ENCODE measurements at regions not wholly inside any gene's neighbourhood (a gene's known extent, or its start where the extent isn't known, plus 50 kb on each side); places are given as distances from the start of the nearest gene placed in this dataset.

DNA sequence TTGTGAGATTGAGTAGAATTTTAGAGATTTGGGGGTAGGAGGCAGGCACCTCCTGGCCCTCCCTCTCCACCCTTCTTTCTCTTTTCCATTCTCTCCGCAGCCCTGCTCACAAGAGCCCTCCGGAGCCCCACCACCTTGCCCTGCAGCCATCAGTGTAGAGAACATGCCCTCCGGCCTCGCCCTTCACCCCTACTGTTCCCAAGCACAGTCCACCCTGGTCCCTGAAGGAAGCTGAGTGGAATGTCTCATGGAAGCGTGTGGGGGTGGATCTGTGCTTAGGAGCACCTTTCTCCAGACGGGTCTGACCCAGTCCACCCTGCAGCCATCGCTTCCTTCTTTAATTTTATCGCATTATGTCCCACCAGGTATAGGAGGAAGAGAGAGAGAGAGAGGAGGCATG, 267.1 kb downstream of the NSG2 start:
- no peak for DNase-seq

- no peak for DNase-seq
Observed at GRCh38 chr5:174313615-174314014, 268.1 kb downstream of the NSG2 start.

DNA sequence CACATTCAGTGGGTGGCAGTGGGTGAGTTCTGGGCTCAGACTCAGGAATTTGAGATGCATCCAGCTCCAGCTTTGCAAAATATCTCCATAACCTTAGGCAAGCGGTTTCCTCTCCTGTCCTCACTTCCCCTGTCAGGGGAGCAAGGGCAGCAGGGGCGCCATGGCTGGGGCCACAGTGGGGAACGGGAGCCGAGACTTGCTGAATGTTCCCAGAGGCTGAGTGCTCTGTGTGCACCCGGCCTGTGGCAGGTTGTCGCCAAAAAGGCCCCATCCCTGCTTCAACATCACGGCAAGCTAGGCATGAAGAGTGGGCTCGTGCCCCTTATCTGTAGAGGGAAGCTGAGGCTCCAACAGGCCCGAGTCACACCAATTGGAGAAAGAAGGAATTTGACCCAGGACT, 268.8 kb downstream of the NSG2 start:
- no peak for DNase-seq

DNA sequence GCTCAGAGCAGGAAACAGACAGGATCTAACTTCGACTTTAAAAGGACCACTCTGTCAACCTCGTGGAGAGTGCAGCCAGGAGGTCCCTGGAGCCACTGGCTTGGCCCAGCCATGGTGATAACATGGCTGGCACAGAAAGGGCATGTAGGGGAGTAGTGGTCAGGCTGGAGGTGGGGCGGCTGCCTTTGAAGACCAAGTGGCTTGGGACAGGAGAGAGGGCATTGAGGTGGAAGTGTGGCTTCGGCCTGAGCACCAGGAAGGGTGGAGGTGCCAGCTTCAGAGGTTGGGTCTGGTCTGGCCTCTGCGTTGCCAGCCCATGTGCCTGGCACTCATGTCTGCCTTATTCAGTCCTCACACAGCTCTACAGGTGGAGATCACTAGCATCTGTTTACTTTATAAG, 270.0 kb downstream of the NSG2 start:
- DNase-seq, result no peak

GRCh38 chr5:174315871-174316270, 270.4 kb downstream of the NSG2 start:
- DNase-seq, result no peak

DNA sequence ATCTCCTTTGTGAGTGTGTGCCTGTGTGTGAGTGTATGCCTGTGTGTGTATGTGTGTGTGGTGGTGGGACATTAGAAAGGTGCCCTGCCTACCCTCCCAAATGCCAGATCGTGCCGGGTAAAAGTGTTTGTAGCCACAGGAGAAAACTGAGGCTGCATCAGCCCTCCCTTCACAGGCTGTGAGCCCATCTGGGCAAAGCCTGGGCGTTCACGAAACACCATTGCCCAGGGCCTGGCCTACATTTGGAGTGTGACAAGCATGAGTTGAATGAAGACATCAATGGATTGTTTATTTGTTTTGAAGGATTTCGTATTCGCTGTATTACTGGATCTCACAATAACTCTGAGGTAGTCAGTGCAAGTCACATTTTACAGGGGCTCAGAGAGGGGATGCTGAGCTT, 270.8 kb downstream of the NSG2 start:
- no peak for DNase-seq

- DNase-seq, result peak; percentile 88
Observed at GRCh38 chr5:174317256-174317894, 271.9 kb downstream of the NSG2 start.

GRCh38 chr5:174318578-174318977, 273.1 kb downstream of the NSG2 start:
- no peak for DNase-seq

DNA sequence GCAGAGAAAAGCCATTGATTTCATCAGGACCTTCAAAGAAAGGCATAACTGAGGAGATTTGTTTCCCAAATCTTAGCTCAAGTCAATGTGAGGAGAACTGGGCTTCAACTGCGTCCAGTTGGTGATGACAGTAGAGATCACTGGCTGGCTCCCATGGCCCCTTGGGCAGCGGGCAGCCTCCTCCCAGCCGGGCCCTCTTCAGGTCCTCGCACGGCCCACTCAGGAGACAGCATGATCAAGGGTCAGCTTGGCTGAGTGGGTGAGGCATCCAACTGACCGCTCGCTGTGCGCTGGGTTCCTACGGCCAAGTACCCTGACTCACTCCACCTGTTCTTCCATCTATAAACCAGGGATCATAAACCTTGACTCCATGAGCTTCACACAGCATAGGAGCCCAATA, 274.0 kb downstream of the NSG2 start:
- DNase-seq, result no peak

DNA sequence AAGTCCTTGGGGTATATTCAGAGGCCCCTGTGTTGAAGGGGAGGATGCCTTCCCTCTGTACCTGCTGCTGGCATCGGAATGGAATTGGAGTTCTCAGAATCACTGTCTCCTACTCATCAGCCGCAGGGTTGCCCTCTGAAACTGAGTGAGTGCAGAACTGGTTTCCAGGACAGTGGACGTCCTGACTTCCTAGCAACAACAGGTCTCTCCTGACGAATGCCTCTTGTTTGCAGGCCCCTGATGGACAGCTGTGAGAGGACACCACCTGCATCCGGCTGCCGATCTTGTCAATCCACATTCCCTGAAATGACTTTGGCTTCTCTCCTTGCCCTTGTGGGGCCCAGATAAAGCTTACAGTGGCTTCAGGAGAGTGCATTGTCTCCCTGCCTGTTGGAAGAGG, 274.5 kb downstream of the NSG2 start:
- no peak for DNase-seq

DNA sequence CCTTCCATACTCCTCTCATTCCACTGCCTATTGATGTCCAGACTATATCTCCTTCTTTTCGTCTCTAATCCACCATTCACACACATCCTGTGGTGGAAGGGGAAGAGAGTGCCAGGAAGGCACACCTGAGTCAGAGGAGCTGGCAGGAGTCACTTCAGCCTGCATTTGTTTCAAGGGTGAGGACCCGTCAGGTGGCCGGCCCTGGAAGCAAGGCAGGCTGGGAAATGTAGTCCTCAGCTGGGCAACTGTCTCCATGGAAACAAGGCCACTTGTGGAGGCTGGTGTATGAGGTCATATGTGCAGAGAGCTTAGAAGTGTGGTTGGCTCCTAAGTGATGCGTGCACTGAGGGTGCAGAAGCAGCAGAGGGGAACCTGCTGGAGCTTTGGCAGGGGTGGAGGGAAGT, 278.4 kb downstream of the NSG2 start:
- peak; percentile 83 for DNase-seq

GRCh38 chr5:174324680-174325079, 279.2 kb downstream of the NSG2 start:
- DNase-seq, result peak; percentile 54

DNA sequence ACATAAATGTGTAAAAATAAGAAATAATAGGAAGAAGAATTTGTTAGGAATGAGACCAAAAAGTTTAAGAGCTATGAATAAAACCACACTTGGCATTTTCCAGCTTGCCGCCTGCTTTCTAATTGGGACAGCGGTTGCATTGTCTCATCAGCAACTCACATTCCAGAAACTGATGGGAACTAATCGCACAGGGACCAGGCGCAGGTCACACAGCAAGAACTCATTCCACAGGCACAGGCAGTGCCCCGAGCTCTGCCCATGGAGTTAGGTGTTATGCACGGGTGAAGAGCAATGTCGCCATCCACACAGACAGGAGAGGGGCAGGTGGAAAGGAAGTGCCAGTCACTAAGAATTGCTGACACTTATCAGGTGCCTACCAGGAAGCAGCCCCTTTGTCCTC, 279.9 kb downstream of the NSG2 start:
- DNase-seq, result peak; percentile 77

DNA sequence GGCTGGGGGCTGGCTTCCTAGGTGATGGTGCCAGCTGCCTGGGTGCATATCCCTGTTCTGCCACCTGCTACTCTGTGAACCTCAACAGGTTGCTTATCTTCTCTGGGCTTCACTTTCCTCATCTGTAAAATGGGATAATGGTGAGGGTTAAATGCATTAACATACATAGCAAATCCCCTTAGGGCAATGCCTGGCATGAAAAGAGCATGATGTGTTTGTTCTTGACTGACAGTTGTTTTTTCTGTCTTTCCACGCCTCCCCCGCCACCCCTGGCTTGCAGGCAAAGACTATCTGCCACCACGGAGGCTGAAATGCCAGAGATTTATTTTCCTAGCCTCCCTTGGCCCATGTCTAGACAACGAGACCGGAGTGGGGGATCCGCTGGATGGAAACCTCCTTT, 280.5 kb downstream of the NSG2 start:
- DNase-seq, result no peak

DNA sequence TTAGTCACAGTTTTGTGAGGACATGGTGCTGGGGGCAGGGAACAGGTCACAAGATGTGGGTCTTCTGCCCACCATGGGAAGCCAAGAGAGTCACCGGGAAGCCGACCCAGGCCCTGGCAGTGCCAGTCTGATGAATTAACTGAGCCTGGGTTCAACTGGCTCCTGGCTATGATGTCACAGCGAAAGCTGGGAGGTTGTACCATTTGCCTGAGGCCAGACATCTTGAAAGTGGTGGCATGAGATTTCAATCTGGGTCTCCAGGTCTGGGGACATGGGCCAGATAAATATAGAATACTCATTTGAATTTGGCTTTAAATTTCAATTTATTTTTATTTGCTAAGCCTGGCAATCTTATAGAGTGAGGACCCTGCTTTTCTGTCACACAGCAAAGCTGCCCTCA, 280.9 kb downstream of the NSG2 start:
- DNase-seq, result no peak

DNA sequence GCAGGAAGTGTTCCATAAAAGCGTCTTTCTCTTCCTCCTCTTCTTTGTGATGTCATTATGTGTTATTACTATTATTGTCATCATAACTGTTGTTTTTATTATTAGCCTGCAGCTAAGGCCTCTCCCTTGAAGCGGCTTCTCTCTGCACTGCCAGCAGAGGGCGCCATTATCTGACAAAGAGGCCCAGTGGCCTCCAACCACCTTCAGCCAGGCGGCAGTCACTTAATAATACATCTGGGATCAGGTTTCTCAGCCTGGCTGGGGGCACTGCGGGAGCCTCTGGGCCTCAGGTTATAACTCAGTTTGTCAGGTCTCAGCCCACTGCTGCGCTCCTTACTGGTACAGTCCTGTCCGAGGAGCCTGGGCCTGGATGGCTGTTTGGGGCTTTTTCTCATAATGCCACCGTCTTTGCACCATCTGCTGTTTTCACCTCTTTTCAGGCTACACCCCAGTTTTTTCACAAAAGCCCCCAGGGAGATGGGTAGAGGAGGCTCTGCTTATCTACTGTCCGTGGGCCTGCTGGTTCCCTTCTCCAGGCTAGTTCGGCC, 281.9 kb downstream of the NSG2 start:
- peak; percentile 82 for DNase-seq

GRCh38 chr5:174327896-174328295, 282.4 kb downstream of the NSG2 start:
- DNase-seq, result no peak

GRCh38 chr5:174328631-174329299, 283.3 kb downstream of the NSG2 start:
- no peak for DNase-seq

- no peak for DNase-seq
Observed at GRCh38 chr5:174329738-174330137, 284.2 kb downstream of the NSG2 start.

DNA sequence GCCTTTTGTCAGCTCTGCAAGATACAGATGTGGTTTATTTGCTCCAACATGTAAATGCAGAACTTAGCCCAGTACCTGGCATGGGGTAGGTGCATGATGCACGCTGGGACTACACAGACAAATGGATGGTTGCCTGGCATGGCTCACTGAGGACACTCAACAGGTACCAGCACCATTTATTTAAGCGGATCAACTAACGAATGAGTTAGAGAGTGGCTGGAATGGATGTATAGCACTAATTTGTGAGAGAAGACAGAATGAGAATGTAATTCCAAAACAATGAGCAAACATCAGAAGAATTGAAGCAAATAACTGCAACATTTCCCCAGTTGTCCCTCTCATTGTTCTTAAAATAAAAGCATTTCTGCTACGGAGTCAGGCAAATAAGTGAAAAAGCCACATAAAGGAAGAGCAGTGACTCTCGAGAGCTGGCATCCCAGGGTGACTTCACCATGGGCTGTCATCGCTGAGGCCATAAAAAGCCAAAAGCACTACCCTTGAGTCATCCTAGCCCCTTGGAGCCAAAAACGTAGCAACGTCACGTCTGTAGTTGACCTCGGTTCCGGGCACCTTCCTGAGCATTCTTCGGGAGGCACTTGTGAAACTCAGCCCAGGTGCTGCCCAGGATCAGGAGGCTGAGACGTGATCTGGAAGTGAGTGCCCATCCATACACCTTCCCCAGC, 290.3 kb downstream of the NSG2 start:
- no peak for DNase-seq

DNA sequence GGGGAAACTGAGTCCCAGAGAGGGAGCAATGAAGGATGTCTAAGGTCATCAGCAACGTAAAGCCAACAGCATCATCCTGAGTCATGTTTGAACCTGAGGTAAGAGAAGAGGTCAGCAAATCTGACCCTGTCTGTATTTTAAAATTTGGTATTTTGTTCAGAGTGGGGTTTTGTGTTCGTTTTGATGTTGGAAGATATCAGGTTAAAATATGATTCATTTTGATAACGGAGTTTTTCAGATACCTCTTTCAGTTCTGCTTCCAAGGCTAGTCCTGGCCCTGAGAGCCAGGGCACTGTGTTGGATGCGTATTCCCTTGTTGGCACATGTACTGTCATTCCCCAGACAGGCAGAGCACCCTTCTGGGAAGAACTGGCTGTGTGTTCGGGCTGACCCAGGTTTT, 291.0 kb downstream of the NSG2 start:
- DNase-seq, result no peak

DNA sequence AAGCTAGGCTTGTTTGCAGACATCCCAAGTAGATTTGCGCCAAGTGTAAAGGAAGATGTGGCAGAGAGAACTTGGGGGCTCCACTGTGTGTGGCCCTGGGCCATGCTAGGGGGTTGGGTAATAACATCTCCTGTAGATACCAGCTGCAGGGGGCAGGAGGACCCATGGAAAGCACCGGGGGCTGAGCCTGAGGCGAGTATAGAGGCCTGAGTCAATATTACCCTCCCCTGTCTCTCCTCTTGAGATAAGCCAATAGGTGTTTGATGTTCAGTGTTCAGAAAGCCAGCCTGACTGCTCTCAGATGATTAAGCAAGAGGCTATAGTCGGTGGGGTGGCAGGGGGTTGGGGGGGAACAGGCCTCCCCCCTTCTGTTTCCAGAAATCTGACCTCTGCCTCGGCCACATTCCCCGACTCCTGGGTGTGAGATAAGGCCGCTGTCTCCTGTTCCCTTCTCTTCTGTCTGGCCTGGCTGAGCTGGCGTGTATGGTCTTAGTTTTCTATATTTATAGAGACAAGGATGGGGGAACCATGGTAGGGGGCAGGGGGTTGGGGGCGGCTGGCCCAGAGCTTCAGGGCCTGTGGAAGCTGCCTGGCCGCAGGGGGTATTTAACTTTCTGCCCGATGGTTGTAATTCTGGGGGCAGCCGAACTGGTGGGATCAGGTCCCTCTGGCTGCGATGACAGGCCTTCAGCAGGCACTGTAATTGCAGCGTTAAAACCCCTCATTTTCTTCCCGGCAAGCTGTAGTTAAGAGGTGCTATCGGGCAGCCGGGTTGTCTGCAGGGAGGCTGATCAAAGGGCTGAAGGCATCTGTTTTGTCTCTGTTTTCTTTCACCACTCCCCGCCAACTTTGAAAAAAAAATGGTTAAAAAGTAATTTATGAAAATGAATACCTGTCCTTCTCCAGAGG, 292.0 kb downstream of the NSG2 start:
- DNase-seq, result peak; percentile 34
